Fibroblast of lung (primary cell): ENCODE measurements at regions not wholly inside any gene's neighbourhood (a gene's known extent, or its start where the extent isn't known, plus 50 kb on each side); places are given as distances from the start of the nearest gene placed in this dataset.

Source experiments
- EZH2 ChIP-seq: IDR thresholded peaks from 2 replicates; pipeline ENCODE4 v1.5.1; 2012; ENCODE audit warnings: low read length, control low read depth, mild to moderate bottlenecking; ENCODE audit errors: missing control alignments
- TF ChIP-seq, protein P1 (sequence below), 2 donors: IDR thresholded peaks in 1 of 2; conservative IDR thresholded peaks in 1 of 2; 1 replicate in 1 of 2; 2 replicates in 1 of 2; pipeline ENCODE4 v1.5.1; 2011 to 2012; ENCODE audit warnings: low read length in 2 of 2, control low read depth in 1 of 2, inconsistent platforms in 1 of 2, low read depth in 1 of 2, mild to moderate bottlenecking in 1 of 2

DNA sequence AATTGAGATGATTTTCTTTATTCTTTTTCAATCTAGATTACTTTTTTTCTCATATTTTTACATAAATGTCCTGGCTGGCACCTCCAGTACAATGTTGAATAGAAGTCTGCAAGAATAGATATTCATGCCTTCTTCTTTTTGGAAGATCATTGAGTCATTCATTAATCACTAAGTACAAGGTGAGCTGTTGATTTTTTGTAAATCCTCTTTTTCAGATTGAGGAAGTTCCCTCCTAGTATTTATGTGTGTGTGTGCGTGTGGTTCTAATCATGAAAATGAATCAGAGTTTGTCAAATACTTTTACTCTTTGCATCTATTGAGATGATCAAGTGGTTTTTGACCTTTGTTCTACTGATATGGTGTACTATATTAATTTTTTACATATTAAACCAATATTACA is 859.3 kb downstream of the KCNT2 start:
- TF ChIP-seq, protein P1, sequence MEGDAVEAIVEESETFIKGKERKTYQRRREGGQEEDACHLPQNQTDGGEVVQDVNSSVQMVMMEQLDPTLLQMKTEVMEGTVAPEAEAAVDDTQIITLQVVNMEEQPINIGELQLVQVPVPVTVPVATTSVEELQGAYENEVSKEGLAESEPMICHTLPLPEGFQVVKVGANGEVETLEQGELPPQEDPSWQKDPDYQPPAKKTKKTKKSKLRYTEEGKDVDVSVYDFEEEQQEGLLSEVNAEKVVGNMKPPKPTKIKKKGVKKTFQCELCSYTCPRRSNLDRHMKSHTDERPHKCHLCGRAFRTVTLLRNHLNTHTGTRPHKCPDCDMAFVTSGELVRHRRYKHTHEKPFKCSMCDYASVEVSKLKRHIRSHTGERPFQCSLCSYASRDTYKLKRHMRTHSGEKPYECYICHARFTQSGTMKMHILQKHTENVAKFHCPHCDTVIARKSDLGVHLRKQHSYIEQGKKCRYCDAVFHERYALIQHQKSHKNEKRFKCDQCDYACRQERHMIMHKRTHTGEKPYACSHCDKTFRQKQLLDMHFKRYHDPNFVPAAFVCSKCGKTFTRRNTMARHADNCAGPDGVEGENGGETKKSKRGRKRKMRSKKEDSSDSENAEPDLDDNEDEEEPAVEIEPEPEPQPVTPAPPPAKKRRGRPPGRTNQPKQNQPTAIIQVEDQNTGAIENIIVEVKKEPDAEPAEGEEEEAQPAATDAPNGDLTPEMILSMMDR (conservative IDR thresholded peaks at IDR 0.05 in 1 of 2, IDR thresholded peaks at IDR 0.05 in 1 of 2; ENCODE audit: low read depth in 1 of 2, low read length in 2 of 2): no peak
- no peak for TF ChIP-seq EZH2
